GM12865 (cell line): ENCODE measurements at regions not wholly inside any gene's neighbourhood (a gene's known extent, or its start where the extent isn't known, plus 50 kb on each side); places are given as distances from the start of the nearest gene placed in this dataset.

Experiments
- DNase-seq: peaks from one replicate; pipeline ENCODE4 v3.0.0; 2010; ENCODE audit warnings: low read depth
- H3K4me3 ChIP-seq: 2 replicates; pipeline ENCODE4 v1.5.1; 2011; ENCODE audit warnings: mild to moderate bottlenecking, low read depth, low read length, control low read depth
- TF ChIP-seq, protein P1 (sequence below): IDR thresholded peaks from 2 replicates; pipeline ENCODE4 v1.5.1; 2011; ENCODE audit warnings: low read length, control low read depth, low read depth, inconsistent platforms; ENCODE audit not compliant: insufficient read depth; ENCODE audit errors: missing control alignments

DNA sequence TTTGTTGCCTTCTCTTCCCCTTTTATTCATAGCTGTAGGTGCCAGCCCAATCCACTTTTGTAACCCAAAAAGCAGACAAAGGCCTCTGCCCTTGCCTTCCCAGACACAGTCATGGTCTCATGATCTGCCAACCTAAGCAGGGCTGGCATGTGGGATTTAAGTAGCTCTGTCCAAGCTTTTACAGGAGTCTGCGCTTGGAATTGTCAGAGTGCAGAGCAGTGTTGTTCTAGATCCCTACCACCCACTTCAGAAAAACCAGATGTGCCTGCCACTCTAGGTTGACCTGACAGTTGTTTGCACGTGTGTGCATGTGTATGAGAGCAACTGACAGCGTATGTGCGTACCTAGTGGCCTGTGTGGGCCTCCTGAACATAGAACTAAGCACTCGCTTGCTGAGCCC, 87.8 kb upstream of the SPRY4 start:
- TF ChIP-seq, protein P1, sequence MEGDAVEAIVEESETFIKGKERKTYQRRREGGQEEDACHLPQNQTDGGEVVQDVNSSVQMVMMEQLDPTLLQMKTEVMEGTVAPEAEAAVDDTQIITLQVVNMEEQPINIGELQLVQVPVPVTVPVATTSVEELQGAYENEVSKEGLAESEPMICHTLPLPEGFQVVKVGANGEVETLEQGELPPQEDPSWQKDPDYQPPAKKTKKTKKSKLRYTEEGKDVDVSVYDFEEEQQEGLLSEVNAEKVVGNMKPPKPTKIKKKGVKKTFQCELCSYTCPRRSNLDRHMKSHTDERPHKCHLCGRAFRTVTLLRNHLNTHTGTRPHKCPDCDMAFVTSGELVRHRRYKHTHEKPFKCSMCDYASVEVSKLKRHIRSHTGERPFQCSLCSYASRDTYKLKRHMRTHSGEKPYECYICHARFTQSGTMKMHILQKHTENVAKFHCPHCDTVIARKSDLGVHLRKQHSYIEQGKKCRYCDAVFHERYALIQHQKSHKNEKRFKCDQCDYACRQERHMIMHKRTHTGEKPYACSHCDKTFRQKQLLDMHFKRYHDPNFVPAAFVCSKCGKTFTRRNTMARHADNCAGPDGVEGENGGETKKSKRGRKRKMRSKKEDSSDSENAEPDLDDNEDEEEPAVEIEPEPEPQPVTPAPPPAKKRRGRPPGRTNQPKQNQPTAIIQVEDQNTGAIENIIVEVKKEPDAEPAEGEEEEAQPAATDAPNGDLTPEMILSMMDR = no peak
- DNase-seq = no peak
- no peak overlapping the region for H3K4me3 ChIP-seq

DNA sequence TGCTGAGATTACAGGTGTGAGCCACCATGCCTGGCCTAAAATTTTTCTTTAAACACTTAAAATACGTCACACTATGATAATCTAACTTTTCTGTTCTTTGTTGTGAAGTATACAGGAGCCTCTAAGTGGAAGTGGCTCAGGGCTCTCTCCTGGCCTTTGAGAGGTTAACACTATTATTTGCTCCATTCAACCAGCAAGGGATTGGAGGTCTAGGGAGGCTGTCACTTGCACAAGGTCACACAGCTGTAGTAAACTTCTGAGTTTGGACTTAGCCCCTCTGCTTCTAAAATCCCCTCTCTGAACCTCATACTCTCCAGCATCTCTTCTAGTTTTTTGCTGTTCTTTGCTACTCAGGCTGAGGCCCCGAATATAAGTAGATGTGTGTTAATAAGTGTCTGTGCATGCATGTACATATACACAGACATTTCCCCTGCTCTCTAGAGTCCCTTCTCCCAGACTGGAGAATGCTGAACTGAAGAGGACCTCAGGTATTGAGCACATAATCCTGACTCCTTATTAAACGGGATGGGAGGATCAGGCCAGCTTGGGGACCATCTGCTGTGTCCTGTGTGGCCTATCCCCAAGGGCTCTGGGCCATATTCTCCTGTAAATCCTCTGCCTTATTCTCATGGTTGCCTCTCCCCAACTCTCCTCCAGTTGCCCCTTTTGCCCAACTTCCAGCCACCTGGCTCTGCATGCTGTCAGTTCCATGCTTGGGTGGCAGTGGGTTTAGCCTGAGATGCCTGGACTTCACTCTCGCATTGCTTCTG, 87.0 kb upstream of the SPRY4 start:
- no peak overlapping the region for H3K4me3 ChIP-seq
- no peak for DNase-seq
- TF ChIP-seq, protein P1 = no peak

DNA sequence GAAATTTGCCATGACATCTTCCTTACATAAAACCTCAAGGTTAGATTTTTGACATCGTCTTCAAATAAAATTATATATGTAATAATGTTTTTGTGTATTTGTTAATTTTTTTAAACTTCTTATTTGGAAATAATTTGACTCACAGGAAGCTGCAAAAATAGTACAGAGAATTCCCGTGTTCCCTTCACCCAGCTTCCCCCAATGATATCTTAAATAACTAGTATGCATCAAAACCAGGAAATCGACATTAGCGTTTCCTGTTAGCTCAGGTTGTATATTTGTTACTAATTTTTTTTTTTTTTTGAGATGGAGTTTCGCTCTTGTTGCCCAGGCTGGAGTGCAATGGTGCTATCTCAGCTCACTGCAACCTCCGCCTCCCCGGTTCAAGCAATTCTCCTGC, 86.3 kb upstream of the SPRY4 start:
- TF ChIP-seq, protein P1 = no peak
- no peak for DNase-seq
- no peak overlapping the region for H3K4me3 ChIP-seq

DNA sequence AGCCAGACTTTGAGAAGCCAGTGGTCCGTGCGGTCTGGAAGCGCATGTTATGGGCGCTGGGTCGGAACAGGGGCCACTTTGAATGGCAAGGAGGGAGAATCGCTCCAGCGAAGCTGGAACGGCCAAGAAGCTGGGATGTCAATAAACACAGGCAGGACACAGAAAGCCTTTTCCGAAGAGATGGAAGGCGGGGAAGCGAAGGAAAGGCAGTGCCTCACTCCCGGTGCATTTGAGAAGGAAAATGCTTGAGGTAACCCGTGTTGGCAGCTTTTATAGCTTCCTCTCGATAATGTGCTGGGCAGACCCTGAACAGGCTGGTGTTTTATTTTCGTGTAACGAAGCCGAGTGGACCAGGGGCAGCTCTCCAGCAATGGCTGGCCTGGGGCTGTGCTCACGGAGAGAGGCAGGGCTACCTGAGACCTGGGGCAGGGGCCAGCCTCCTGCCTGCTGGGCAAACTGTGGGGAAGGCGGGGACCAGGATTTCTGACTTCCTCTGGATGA, 84.2 kb upstream of the SPRY4 start:
- DNase-seq = no peak
- no peak overlapping the region for H3K4me3 ChIP-seq
- TF ChIP-seq, protein P1 = no peak

DNA sequence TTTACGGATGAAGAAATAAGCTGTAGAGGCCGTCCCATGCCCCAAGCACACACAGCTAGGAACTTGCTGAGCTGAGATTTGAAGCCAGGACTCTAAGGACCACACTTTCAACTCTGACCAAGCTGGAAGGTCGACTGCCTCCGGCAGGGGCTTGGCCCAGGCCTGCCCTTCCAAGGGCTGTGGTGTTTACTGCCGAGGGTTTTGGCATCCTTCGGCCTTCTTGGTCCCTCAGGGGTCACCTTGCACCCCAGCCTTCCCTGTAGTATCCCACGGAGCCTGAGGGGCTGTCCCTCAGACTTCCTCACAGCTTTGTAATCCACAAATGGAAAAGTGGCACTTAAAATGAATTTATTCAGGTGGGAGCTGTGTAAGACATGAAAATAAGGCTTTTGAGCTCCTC, 83.7 kb upstream of the SPRY4 start:
- no peak overlapping the region for H3K4me3 ChIP-seq
- TF ChIP-seq, protein P1 = no peak
- no peak for DNase-seq

DNA sequence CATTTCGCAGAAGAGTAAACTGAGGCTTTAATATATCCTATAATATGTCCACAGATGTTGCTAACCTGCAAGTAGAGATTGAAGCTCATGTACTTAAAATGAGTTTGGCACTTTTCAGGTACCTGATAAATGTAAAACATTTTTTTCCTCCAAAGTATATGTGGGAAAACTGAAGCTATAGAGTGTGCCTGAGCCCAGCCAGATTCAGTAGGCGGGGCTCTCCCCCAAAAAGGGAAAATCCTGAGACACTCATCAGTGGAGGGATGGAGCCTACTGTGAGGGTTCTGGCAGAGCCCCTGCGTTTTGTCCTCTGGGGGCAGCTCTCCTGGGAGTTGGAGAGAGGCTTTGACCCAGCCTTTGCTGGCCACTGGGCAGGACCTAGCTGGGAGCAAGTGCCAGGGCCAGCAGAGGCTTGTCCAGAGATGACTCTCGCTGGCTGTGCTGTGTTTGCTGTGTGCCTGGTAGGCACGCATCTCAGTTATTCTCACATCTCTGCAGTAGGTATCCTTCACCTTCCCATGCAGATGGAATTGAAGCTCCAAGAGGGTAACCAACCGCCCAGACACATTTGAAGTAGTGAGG, 81.1 kb upstream of the SPRY4 start:
- DNase-seq = no peak
- H3K4me3 ChIP-seq = no peak overlapping the region
- TF ChIP-seq, protein P1 = no peak
